Astrocyte (in vitro differentiated cells and primary cell): ENCODE measurements at regions not wholly inside any gene's neighbourhood (a gene's known extent, or its start where the extent isn't known, plus 50 kb on each side); places are given as distances from the start of the nearest gene placed in this dataset.

Experiments used
- DNase-seq: peaks from one replicate; pipeline ENCODE4 v3.0.0-alpha.2; 2010; ENCODE audit warnings: low read depth
- FAIRE-seq: peaks from 2 replicates; lab custom pipeline; 2011; peaks lifted over from hg19 to GRCh38; lab: Jason Lieb, UNC
- H2AFZ ChIP-seq: 2 replicates; pipeline ENCODE4 v1.6.0; 2012; ENCODE audit warnings: low read depth, low read length, inconsistent platforms
- H3K27ac ChIP-seq: 2 replicates; pipeline ENCODE4 v1.5.1; 2011; ENCODE audit warnings: low read depth, low read length, inconsistent platforms
- H3K27me3 ChIP-seq: 2 replicates; pipeline ENCODE4 v1.6.0; 2011; ENCODE audit warnings: low read length, inconsistent platforms; ENCODE audit not compliant: insufficient read depth
- H3K36me3 ChIP-seq: 2 replicates; pipeline ENCODE4 v1.5.1; 2011; ENCODE audit warnings: low read length, inconsistent platforms; ENCODE audit not compliant: insufficient read depth
- H3K4me1 ChIP-seq: 2 replicates; pipeline ENCODE4 v1.5.1; 2011; ENCODE audit warnings: low read length, inconsistent platforms; ENCODE audit not compliant: insufficient read depth
- H3K4me2 ChIP-seq: 2 replicates; pipeline ENCODE4 v1.6.0; 2012; ENCODE audit warnings: low read length, inconsistent platforms
- H3K4me3 ChIP-seq: 2 replicates; pipeline ENCODE4 v1.5.1; 2011; ENCODE audit warnings: low read depth, mild to moderate bottlenecking, low read length, inconsistent platforms; ENCODE audit not compliant: insufficient read depth
- H3K79me2 ChIP-seq: 2 replicates; pipeline ENCODE4 v1.6.0; 2012; ENCODE audit warnings: mild to moderate bottlenecking, low read length, inconsistent platforms; ENCODE audit not compliant: insufficient read depth
- H3K9ac ChIP-seq: 2 replicates; pipeline ENCODE4 v1.6.0; 2012; ENCODE audit warnings: mild to moderate bottlenecking, low read length, inconsistent platforms
- H3K9me3 ChIP-seq: 2 replicates; pipeline ENCODE4 v1.5.1; 2012; ENCODE audit warnings: low read depth, mild to moderate bottlenecking, low read length, inconsistent platforms; ENCODE audit not compliant: insufficient read depth
- H4K20me1 ChIP-seq: 2 replicates; pipeline ENCODE4 v1.6.0; 2012; ENCODE audit warnings: low read length, inconsistent platforms; ENCODE audit not compliant: insufficient read depth
- H3K27ac Mint-ChIP-seq: one replicate; pipeline ENCODE4 v1.8.0; 2021; ENCODE audit warnings: mild to moderate bottlenecking, mixed read lengths; ENCODE audit not compliant: unreplicated experiment
- H3K27me3 Mint-ChIP-seq: one replicate; pipeline ENCODE4 v1.8.0; 2021; ENCODE audit warnings: low read depth, mixed read lengths; ENCODE audit not compliant: unreplicated experiment
- H3K36me3 Mint-ChIP-seq: one replicate; pipeline ENCODE4 v1.8.0; 2021; ENCODE audit warnings: low read depth, mixed read lengths; ENCODE audit not compliant: unreplicated experiment
- H3K4me1 Mint-ChIP-seq: one replicate; pipeline ENCODE4 v1.8.0; 2021; ENCODE audit warnings: low read depth, mixed read lengths; ENCODE audit not compliant: unreplicated experiment
- H3K4me3 Mint-ChIP-seq: one replicate; pipeline ENCODE4 v1.8.0; 2021; ENCODE audit warnings: mild to moderate bottlenecking, moderate library complexity, mixed read lengths; ENCODE audit not compliant: unreplicated experiment
- H3K9me3 Mint-ChIP-seq: one replicate; pipeline ENCODE4 v1.8.0; 2021; ENCODE audit warnings: mild to moderate bottlenecking, mixed read lengths; ENCODE audit not compliant: unreplicated experiment
- EZH2 ChIP-seq: IDR thresholded peaks from 2 replicates; pipeline ENCODE4 v1.6.1; 2012; ENCODE audit warnings: mild to moderate bottlenecking, low read length, inconsistent platforms; ENCODE audit not compliant: insufficient read depth
- TF ChIP-seq, protein P1 (sequence below): IDR thresholded peaks from 2 replicates; pipeline ENCODE4 v1.5.1; 2011; ENCODE audit warnings: low read depth, mild to moderate bottlenecking, inconsistent platforms, low read length, moderate library complexity; ENCODE audit not compliant: insufficient read depth

DNA sequence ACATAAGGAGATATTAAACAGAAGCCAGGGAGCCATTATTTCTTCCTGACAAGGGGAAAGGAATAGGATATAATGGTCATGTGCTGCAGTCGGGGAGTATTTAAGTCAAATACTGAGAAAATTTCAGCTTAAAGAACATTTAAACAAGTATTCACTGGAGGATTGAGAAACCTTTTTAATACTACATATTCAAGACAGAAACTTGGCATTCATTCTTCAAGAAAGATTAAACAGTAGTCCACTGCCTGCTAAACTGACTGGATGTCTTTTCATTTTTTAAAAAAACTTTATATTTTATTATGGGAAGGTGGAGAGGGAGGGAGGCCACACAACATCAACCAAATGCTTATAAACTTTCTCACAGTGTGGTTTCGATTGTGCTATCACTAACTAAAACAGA lies 107.4 kb upstream of the CBLB start:
- H3K9me3 Mint-ChIP-seq: peaks cover 8% of the 10 kb centered on the region
- H4K20me1 ChIP-seq: no peaks in the 10 kb centered on the region

DNA sequence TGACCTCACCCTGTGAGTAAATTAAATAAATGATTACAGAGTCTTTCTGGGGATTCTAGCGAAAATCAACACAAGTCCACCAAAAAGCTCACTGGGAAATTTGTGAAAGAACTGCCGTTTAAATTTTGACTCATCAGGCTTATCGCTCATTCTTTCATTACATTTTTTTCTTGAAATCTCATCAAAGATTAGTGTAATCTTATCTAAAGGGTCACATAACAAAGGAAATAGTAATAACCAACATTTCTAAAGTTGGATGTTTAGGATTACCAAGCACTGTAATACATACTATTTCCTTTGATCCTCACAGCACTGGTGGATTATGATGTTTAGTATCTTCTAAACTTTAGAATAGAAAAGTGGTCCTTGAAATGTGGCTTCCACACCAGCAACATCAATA lies 111.1 kb upstream of the CBLB start:
- DNase-seq (peak; percentile 70), FAIRE-seq (peak; percentile 73)
- H3K9me3 ChIP-seq: no peaks in the 10 kb centered on the region
- no peak overlapping the region for H3K9ac ChIP-seq
- no peaks in the 10 kb centered on the region for H3K27me3 ChIP-seq
- H3K4me1 Mint-ChIP-seq: peaks cover 2% of the 10 kb centered on the region
- no peaks in the 10 kb centered on the region for H3K79me2 ChIP-seq
- no peak for TF ChIP-seq EZH2
- TF ChIP-seq, protein P1, sequence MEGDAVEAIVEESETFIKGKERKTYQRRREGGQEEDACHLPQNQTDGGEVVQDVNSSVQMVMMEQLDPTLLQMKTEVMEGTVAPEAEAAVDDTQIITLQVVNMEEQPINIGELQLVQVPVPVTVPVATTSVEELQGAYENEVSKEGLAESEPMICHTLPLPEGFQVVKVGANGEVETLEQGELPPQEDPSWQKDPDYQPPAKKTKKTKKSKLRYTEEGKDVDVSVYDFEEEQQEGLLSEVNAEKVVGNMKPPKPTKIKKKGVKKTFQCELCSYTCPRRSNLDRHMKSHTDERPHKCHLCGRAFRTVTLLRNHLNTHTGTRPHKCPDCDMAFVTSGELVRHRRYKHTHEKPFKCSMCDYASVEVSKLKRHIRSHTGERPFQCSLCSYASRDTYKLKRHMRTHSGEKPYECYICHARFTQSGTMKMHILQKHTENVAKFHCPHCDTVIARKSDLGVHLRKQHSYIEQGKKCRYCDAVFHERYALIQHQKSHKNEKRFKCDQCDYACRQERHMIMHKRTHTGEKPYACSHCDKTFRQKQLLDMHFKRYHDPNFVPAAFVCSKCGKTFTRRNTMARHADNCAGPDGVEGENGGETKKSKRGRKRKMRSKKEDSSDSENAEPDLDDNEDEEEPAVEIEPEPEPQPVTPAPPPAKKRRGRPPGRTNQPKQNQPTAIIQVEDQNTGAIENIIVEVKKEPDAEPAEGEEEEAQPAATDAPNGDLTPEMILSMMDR: no peak
- no peak overlapping the region for H3K4me3 Mint-ChIP-seq
- no peak overlapping the region for H3K4me3 ChIP-seq
- no peaks in the 10 kb centered on the region for H3K36me3 ChIP-seq
- peaks cover 2% of the 10 kb centered on the region for H3K9me3 Mint-ChIP-seq
- H3K4me1 ChIP-seq: peaks cover 5% of the 10 kb centered on the region
- no peak overlapping the region for H2AFZ ChIP-seq
- no peaks in the 10 kb centered on the region for H3K27me3 Mint-ChIP-seq
- H3K4me2 ChIP-seq: peak overlapping the region; percentile 2
- H3K27ac ChIP-seq: no peak overlapping the region
- no peaks in the 10 kb centered on the region for H3K36me3 Mint-ChIP-seq
- no peaks in the 10 kb centered on the region for H4K20me1 ChIP-seq
- H3K27ac Mint-ChIP-seq: no peak overlapping the region

More for the DNA sequence above, 107.4 kb upstream of the CBLB start:
- FAIRE-seq (no peak), DNase-seq (no peak)
- Mint-ChIP-seq H3K4me3 (no peak overlapping the region), H3K27ac (no peak overlapping the region), H3K4me1 (no peaks in the 10 kb centered on the region), H3K36me3 (peaks cover 3% of the 10 kb centered on the region), H3K27me3 (no peaks in the 10 kb centered on the region)
- Histone ChIP-seq H3K79me2 (no peaks in the 10 kb centered on the region), H2AFZ (no peak overlapping the region), H3K9ac (no peak overlapping the region), H3K36me3 (no peaks in the 10 kb centered on the region), H3K27me3 (no peaks in the 10 kb centered on the region), H3K4me3 (no peak overlapping the region), H3K9me3 (no peaks in the 10 kb centered on the region), H3K4me2 (no peak overlapping the region), H3K4me1 (peaks cover 5% of the 10 kb centered on the region), H3K27ac (no peak overlapping the region)
- no peak for TF ChIP-seq EZH2
- TF ChIP-seq, protein P1: no peak

DNA sequence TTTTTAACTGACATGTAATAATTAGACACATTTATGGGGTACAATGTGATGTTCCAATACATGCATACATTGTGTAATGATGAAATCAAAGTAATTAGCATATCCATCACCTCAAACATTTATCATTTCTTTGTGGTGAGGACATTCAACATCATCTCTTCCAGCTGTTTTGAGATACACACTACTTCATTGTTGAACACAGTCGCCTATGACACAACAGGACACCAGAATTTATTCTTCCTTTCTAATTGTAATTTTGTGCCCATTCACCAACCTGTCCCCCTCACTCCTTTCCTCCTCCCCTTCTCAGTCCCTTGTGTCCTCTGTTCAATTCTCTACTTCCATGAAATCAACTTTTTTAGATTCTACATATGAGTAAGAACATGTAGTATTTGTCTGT lies 113.4 kb upstream of the CBLB start:
- Histone ChIP-seq H3K4me2 (no peak overlapping the region), H3K4me1 (peaks cover 5% of the 10 kb centered on the region), H4K20me1 (no peaks in the 10 kb centered on the region), H3K27ac (no peak overlapping the region), H3K4me3 (no peak overlapping the region), H2AFZ (no peak overlapping the region), H3K36me3 (no peaks in the 10 kb centered on the region), H3K9me3 (no peaks in the 10 kb centered on the region), H3K27me3 (no peaks in the 10 kb centered on the region), H3K9ac (no peak overlapping the region), H3K79me2 (no peaks in the 10 kb centered on the region)
- TF ChIP-seq EZH2: no peak
- TF ChIP-seq, protein P1: no peak
- Mint-ChIP-seq H3K4me1 (peaks cover 5% of the 10 kb centered on the region), H3K27me3 (no peaks in the 10 kb centered on the region), H3K4me3 (no peak overlapping the region), H3K27ac (no peak overlapping the region), H3K36me3 (no peaks in the 10 kb centered on the region), H3K9me3 (peaks cover 2% of the 10 kb centered on the region)
- FAIRE-seq (peak; percentile 68), DNase-seq (no peak)
